ENCODE measurements at regions not wholly inside any gene's neighbourhood (a gene's known extent, or its start where the extent isn't known, plus 50 kb on each side); places are given as distances from the start of the nearest gene placed in this dataset.

GRCh38 chr12:74454109-74454508, 83.5 kb upstream of the ATXN7L3B start (continued):
- TF ChIP-seq, protein P1, sequence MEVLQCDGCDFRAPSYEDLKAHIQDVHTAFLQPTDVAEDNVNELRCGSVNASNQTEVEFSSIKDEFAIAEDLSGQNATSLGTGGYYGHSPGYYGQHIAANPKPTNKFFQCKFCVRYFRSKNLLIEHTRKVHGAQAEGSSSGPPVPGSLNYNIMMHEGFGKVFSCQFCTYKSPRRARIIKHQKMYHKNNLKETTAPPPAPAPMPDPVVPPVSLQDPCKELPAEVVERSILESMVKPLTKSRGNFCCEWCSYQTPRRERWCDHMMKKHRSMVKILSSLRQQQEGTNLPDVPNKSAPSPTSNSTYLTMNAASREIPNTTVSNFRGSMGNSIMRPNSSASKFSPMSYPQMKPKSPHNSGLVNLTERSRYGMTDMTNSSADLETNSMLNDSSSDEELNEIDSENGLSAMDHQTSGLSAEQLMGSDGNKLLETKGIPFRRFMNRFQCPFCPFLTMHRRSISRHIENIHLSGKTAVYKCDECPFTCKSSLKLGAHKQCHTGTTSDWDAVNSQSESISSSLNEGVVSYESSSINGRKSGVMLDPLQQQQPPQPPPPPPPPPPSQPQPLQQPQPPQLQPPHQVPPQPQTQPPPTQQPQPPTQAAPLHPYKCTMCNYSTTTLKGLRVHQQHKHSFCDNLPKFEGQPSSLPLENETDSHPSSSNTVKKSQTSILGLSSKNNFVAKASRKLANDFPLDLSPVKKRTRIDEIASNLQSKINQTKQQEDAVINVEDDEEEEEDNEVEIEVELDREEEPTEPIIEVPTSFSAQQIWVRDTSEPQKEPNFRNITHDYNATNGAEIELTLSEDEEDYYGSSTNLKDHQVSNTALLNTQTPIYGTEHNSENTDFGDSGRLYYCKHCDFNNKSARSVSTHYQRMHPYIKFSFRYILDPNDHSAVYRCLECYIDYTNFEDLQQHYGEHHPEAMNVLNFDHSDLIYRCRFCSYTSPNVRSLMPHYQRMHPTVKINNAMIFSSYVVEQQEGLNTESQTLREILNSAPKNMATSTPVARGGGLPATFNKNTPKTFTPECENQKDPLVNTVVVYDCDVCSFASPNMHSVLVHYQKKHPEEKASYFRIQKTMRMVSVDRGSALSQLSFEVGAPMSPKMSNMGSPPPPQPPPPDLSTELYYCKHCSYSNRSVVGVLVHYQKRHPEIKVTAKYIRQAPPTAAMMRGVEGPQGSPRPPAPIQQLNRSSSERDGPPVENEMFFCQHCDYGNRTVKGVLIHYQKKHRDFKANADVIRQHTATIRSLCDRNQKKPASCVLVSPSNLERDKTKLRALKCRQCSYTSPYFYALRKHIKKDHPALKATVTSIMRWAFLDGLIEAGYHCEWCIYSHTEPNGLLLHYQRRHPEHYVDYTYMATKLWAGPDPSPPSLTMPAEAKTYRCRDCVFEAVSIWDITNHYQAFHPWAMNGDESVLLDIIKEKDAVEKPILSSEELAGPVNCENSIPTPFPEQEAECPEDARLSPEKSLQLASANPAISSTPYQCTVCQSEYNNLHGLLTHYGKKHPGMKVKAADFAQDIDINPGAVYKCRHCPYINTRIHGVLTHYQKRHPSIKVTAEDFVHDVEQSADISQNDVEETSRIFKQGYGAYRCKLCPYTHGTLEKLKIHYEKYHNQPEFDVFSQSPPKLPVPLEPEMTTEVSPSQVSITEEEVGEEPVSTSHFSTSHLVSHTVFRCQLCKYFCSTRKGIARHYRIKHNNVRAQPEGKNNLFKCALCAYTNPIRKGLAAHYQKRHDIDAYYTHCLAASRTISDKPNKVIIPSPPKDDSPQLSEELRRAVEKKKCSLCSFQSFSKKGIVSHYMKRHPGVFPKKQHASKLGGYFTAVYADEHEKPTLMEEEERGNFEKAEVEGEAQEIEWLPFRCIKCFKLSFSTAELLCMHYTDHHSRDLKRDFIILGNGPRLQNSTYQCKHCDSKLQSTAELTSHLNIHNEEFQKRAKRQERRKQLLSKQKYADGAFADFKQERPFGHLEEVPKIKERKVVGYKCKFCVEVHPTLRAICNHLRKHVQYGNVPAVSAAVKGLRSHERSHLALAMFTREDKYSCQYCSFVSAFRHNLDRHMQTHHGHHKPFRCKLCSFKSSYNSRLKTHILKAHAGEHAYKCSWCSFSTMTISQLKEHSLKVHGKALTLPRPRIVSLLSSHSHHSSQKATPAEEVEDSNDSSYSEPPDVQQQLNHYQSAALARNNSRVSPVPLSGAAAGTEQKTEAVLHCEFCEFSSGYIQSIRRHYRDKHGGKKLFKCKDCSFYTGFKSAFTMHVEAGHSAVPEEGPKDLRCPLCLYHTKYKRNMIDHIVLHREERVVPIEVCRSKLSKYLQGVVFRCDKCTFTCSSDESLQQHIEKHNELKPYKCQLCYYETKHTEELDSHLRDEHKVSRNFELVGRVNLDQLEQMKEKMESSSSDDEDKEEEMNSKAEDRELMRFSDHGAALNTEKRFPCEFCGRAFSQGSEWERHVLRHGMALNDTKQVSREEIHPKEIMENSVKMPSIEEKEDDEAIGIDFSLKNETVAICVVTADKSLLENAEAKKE (CRISPR knock-in tag; IDR thresholded peaks at IDR 0.05) = no peak
- no peak for TF ChIP-seq ZNF331 (CRISPR knock-in tag; IDR thresholded peaks at IDR 0.05; ENCODE audit: low read depth)
- TF ChIP-seq ZNF114 (CRISPR knock-in tag; IDR thresholded peaks at IDR 0.05) = no peak
- TF ChIP-seq CTCF (conservative IDR thresholded peaks at IDR 0.05; ENCODE audit: low read depth in 2 of 2) = no peak
- no peak for TF ChIP-seq ETS1 (IDR thresholded peaks at IDR 0.05)
- TF ChIP-seq, protein P2, sequence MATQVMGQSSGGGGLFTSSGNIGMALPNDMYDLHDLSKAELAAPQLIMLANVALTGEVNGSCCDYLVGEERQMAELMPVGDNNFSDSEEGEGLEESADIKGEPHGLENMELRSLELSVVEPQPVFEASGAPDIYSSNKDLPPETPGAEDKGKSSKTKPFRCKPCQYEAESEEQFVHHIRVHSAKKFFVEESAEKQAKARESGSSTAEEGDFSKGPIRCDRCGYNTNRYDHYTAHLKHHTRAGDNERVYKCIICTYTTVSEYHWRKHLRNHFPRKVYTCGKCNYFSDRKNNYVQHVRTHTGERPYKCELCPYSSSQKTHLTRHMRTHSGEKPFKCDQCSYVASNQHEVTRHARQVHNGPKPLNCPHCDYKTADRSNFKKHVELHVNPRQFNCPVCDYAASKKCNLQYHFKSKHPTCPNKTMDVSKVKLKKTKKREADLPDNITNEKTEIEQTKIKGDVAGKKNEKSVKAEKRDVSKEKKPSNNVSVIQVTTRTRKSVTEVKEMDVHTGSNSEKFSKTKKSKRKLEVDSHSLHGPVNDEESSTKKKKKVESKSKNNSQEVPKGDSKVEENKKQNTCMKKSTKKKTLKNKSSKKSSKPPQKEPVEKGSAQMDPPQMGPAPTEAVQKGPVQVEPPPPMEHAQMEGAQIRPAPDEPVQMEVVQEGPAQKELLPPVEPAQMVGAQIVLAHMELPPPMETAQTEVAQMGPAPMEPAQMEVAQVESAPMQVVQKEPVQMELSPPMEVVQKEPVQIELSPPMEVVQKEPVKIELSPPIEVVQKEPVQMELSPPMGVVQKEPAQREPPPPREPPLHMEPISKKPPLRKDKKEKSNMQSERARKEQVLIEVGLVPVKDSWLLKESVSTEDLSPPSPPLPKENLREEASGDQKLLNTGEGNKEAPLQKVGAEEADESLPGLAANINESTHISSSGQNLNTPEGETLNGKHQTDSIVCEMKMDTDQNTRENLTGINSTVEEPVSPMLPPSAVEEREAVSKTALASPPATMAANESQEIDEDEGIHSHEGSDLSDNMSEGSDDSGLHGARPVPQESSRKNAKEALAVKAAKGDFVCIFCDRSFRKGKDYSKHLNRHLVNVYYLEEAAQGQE (IDR thresholded peaks at IDR 0.05; ENCODE audit: unreplicated experiment) = no peak

Measured in GM23338 (cell line).